ENCODE measurements at regions not wholly inside any gene's neighbourhood (a gene's known extent, or its start where the extent isn't known, plus 50 kb on each side); places are given as distances from the start of the nearest gene placed in this dataset.

- no peak overlapping the region for H3K4me3 ChIP-seq
- TF ChIP-seq POLR2A (IDR thresholded peaks at IDR 0.05): no peak
- TF ChIP-seq, protein P1, sequence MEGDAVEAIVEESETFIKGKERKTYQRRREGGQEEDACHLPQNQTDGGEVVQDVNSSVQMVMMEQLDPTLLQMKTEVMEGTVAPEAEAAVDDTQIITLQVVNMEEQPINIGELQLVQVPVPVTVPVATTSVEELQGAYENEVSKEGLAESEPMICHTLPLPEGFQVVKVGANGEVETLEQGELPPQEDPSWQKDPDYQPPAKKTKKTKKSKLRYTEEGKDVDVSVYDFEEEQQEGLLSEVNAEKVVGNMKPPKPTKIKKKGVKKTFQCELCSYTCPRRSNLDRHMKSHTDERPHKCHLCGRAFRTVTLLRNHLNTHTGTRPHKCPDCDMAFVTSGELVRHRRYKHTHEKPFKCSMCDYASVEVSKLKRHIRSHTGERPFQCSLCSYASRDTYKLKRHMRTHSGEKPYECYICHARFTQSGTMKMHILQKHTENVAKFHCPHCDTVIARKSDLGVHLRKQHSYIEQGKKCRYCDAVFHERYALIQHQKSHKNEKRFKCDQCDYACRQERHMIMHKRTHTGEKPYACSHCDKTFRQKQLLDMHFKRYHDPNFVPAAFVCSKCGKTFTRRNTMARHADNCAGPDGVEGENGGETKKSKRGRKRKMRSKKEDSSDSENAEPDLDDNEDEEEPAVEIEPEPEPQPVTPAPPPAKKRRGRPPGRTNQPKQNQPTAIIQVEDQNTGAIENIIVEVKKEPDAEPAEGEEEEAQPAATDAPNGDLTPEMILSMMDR (IDR thresholded peaks at IDR 0.05): no peak
- TF ChIP-seq EP300 (IDR thresholded peaks at IDR 0.05): no peak
- TF ChIP-seq POLR2AphosphoS5 (IDR thresholded peaks at IDR 0.05): no peak
- no peaks in the 10 kb centered on the region for H3K9me3 ChIP-seq
- 73 to 84% methylated on average over 3 to 5 of the region's 9 CpGs for WGBS, 2 donors (ENCODE audit: low coverage in 1 of 2)
- no peak overlapping the region for H3K27ac ChIP-seq
- no peaks in the 10 kb centered on the region for H3K27me3 ChIP-seq
- no peaks in the 10 kb centered on the region for H3K36me3 ChIP-seq
- H3K4me1 ChIP-seq: no peaks in the 10 kb centered on the region
- no peak for ATAC-seq
Observed at GRCh38 chr10:33066558-33067236, 108.7 kb upstream of the ITGB1 start.

GRCh38 chr10:33065111-33065510 is 107.1 kb upstream of the ITGB1 start:
- Histone ChIP-seq H3K4me1 (no peaks in the 10 kb centered on the region), H3K4me3 (no peak overlapping the region), H3K27ac (no peak overlapping the region), H3K9me3 (no peaks in the 10 kb centered on the region), H3K36me3 (no peaks in the 10 kb centered on the region), H3K27me3 (no peaks in the 10 kb centered on the region)
- no peak for ATAC-seq
- TF ChIP-seq POLR2AphosphoS5 (IDR thresholded peaks at IDR 0.05): no peak
- TF ChIP-seq POLR2A (IDR thresholded peaks at IDR 0.05): no peak
- no peak for TF ChIP-seq EP300 (IDR thresholded peaks at IDR 0.05)
- TF ChIP-seq, protein P1 (IDR thresholded peaks at IDR 0.05): no peak
- WGBS, 2 donors (ENCODE audit: low coverage in 1 of 2): 76 to 83% methylated on average over 1 of the region's 1 CpG

- Histone ChIP-seq H3K4me3 (no peak overlapping the region), H3K27ac (no peak overlapping the region), H3K27me3 (no peaks in the 10 kb centered on the region), H3K9me3 (no peaks in the 10 kb centered on the region), H3K4me1 (no peaks in the 10 kb centered on the region), H3K36me3 (no peaks in the 10 kb centered on the region)
- WGBS, 2 donors (ENCODE audit: low coverage in 1 of 2): 78 to 100% methylated on average over 1 of the region's 1 CpG
- TF ChIP-seq POLR2A (IDR thresholded peaks at IDR 0.05) (no peak), EP300 (IDR thresholded peaks at IDR 0.05) (no peak), POLR2AphosphoS5 (IDR thresholded peaks at IDR 0.05) (no peak)
- TF ChIP-seq, protein P1 (IDR thresholded peaks at IDR 0.05): no peak
- ATAC-seq: no peak
Observed at GRCh38 chr10:33064706-33065105, 106.7 kb upstream of the ITGB1 start.

DNA sequence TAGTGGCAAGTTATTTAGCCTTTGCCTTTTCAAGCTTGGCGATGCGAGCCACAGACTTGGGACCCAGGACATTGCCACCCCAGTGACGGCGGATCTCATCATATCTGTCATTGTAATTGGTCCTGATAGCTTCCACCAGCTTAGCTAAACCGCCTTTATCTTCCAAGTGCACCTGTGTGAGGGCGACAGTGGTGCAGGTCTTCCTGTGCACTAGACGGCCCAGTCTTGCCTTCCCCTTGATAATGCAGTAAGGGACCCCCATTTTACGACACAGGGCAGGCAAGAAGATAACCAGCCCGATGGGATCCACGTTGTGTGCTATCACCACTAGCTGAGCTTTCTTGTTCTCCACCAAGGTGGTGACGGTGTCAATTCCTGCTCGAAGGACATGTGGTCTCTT is 99.6 kb upstream of the ITGB1 start:
- H3K27ac ChIP-seq: no peak overlapping the region
- 70 to 100% methylated on average over 1 to 2 of the region's 12 CpGs for WGBS, 2 donors (ENCODE audit: low coverage in 1 of 2)
- no peak for ATAC-seq
- H3K4me3 ChIP-seq: no peak overlapping the region
- TF ChIP-seq, protein P1 (IDR thresholded peaks at IDR 0.05): no peak
- TF ChIP-seq POLR2AphosphoS5 (IDR thresholded peaks at IDR 0.05) (no peak), EP300 (IDR thresholded peaks at IDR 0.05) (no peak)
- H3K4me1 ChIP-seq: no peaks in the 10 kb centered on the region
- no peaks in the 10 kb centered on the region for H3K27me3 ChIP-seq
- no peaks in the 10 kb centered on the region for H3K36me3 ChIP-seq
- H3K9me3 ChIP-seq: no peaks in the 10 kb centered on the region

- Histone ChIP-seq H3K27me3 (no peaks in the 10 kb centered on the region), H3K4me3 (no peak overlapping the region), H3K9me3 (no peaks in the 10 kb centered on the region), H3K4me1 (no peaks in the 10 kb centered on the region), H3K36me3 (no peaks in the 10 kb centered on the region), H3K27ac (no peak overlapping the region)
- WGBS, 2 donors (ENCODE audit: low coverage in 1 of 2): 70 to 77% methylated on average over 3 to 4 of the region's 4 CpGs
- no peak for ATAC-seq
- TF ChIP-seq POLR2A (IDR thresholded peaks at IDR 0.05): no peak
- no peak for TF ChIP-seq POLR2AphosphoS5 (IDR thresholded peaks at IDR 0.05)
- TF ChIP-seq, protein P1 (IDR thresholded peaks at IDR 0.05): no peak
- no peak for TF ChIP-seq EP300 (IDR thresholded peaks at IDR 0.05)
Observed at GRCh38 chr10:33056828-33057596, 99.0 kb upstream of the ITGB1 start.
